ENCODE measurements at regions not wholly inside any gene's neighbourhood (a gene's known extent, or its start where the extent isn't known, plus 50 kb on each side); places are given as distances from the start of the nearest gene placed in this dataset.

DNA sequence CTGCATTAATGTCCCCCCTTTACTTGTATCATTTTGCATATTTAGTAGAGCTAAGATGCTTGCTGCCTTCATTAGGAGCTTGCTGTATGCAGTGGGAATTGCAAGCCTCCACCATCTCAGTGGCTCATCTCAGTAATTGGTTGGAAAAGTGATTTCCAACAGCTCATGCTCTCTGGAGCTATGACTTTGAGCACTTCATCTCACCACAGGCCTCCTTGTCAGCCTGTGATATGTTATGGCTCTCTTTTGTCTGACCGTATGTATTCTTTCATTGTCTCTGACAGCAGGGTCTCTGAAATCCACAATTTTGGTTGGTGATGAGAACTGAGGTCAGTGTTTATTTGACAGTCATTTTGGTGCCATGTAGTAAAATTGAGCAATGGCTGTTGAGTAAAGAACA is 345.1 kb downstream of the FAT3 start:
- TF ChIP-seq, protein P1, sequence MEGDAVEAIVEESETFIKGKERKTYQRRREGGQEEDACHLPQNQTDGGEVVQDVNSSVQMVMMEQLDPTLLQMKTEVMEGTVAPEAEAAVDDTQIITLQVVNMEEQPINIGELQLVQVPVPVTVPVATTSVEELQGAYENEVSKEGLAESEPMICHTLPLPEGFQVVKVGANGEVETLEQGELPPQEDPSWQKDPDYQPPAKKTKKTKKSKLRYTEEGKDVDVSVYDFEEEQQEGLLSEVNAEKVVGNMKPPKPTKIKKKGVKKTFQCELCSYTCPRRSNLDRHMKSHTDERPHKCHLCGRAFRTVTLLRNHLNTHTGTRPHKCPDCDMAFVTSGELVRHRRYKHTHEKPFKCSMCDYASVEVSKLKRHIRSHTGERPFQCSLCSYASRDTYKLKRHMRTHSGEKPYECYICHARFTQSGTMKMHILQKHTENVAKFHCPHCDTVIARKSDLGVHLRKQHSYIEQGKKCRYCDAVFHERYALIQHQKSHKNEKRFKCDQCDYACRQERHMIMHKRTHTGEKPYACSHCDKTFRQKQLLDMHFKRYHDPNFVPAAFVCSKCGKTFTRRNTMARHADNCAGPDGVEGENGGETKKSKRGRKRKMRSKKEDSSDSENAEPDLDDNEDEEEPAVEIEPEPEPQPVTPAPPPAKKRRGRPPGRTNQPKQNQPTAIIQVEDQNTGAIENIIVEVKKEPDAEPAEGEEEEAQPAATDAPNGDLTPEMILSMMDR (IDR thresholded peaks at IDR 0.05) = no peak
- TF ChIP-seq POLR2AphosphoS5 (IDR thresholded peaks at IDR 0.05; ENCODE audit: low read depth, low read length) (no peak), SMC3 (IDR thresholded peaks at IDR 0.05; ENCODE audit: low read depth, low read length) (no peak)
- TF ChIP-seq, protein P2, sequence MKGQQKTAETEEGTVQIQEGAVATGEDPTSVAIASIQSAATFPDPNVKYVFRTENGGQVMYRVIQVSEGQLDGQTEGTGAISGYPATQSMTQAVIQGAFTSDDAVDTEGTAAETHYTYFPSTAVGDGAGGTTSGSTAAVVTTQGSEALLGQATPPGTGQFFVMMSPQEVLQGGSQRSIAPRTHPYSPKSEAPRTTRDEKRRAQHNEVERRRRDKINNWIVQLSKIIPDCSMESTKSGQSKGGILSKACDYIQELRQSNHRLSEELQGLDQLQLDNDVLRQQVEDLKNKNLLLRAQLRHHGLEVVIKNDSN (IDR thresholded peaks at IDR 0.05; ENCODE audit: borderline replicate concordance, low read depth) = no peak
- TF ChIP-seq, protein P3, sequence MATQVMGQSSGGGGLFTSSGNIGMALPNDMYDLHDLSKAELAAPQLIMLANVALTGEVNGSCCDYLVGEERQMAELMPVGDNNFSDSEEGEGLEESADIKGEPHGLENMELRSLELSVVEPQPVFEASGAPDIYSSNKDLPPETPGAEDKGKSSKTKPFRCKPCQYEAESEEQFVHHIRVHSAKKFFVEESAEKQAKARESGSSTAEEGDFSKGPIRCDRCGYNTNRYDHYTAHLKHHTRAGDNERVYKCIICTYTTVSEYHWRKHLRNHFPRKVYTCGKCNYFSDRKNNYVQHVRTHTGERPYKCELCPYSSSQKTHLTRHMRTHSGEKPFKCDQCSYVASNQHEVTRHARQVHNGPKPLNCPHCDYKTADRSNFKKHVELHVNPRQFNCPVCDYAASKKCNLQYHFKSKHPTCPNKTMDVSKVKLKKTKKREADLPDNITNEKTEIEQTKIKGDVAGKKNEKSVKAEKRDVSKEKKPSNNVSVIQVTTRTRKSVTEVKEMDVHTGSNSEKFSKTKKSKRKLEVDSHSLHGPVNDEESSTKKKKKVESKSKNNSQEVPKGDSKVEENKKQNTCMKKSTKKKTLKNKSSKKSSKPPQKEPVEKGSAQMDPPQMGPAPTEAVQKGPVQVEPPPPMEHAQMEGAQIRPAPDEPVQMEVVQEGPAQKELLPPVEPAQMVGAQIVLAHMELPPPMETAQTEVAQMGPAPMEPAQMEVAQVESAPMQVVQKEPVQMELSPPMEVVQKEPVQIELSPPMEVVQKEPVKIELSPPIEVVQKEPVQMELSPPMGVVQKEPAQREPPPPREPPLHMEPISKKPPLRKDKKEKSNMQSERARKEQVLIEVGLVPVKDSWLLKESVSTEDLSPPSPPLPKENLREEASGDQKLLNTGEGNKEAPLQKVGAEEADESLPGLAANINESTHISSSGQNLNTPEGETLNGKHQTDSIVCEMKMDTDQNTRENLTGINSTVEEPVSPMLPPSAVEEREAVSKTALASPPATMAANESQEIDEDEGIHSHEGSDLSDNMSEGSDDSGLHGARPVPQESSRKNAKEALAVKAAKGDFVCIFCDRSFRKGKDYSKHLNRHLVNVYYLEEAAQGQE (IDR thresholded peaks at IDR 0.05; ENCODE audit: low read depth, low read length) = no peak

Data from SK-N-SH (cell line).